HEK293T (cell line): ENCODE measurements at regions not wholly inside any gene's neighbourhood (a gene's known extent, or its start where the extent isn't known, plus 50 kb on each side); places are given as distances from the start of the nearest gene placed in this dataset.

Experiments
- BHLHE40 ChIP-seq: fragments of 450-650 bp; IDR thresholded peaks from 2 replicates; pipeline ENCODE4 v1.6.1; 2016; ENCODE audit warnings: mild to moderate bottlenecking, moderate library complexity, borderline replicate concordance
- CTBP1 ChIP-seq: fragments of 450-650 bp; IDR thresholded peaks from 2 replicates; pipeline ENCODE4 v1.6.1; 2016; ENCODE audit warnings: borderline replicate concordance
- ELF4 ChIP-seq: fragments of 450-650 bp; IDR thresholded peaks from 2 replicates; pipeline ENCODE4 v1.6.1; 2017; ENCODE audit warnings: antibody characterized with exemption
- FOXK2 ChIP-seq: fragments of 450-650 bp; IDR thresholded peaks from 2 replicates; pipeline ENCODE4 v1.6.1; 2016; ENCODE audit warnings: mild to moderate bottlenecking
- NFRKB ChIP-seq: fragments of 450-650 bp; IDR thresholded peaks from 2 replicates; pipeline ENCODE4 v1.6.1; 2016; ENCODE audit warnings: mild to moderate bottlenecking, moderate library complexity
- SP1 ChIP-seq: fragments of 450-650 bp; IDR thresholded peaks from 2 replicates; pipeline ENCODE4 v1.6.1; 2017

DNA sequence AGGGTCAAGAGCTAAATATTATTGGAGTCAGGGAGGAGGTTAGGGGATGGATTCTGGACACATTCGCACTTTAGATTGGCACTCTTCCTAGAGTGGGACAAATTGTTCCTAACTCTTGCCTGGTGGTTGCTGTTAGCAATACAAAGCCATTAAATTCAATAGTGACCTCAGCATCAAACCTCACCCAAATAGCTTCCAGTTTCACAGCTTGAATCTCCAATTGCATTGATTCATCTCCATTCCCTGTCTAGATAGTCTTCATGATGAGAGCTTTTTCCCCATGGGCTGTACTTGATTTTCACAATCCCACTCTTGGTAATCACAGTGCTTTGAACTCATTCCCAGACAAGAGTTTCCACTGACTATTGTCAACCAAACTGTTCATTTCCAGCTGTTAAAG lies 585.9 kb upstream of the SYT4 start:
- TF ChIP-seq ELF4 (no peak), FOXK2 (no peak), SP1 (no peak), NFRKB (no peak), BHLHE40 (no peak), CTBP1 (no peak)
